Glomerular visceral epithelial cell (primary cell): ENCODE measurements at regions not wholly inside any gene's neighbourhood (a gene's known extent, or its start where the extent isn't known, plus 50 kb on each side); places are given as distances from the start of the nearest gene placed in this dataset.

Experiments used
- DNase-seq: peaks from one replicate; pipeline ENCODE4 v3.0.0-alpha.2; 2016; ENCODE audit errors: extremely low spot score

GRCh38 chr14:85461432-85462133, 68.4 kb upstream of the FLRT2 start:
- no peak for DNase-seq

GRCh38 chr14:85463512-85463911, 66.4 kb upstream of the FLRT2 start:
- DNase-seq: no peak

- DNase-seq: no peak
Observed at GRCh38 chr14:85464135-85464895, 65.6 kb upstream of the FLRT2 start.

GRCh38 chr14:85466678-85467077, 63.3 kb upstream of the FLRT2 start:
- DNase-seq: no peak

- DNase-seq: no peak
Observed at GRCh38 chr14:85468816-85469215, 61.1 kb upstream of the FLRT2 start.

DNA sequence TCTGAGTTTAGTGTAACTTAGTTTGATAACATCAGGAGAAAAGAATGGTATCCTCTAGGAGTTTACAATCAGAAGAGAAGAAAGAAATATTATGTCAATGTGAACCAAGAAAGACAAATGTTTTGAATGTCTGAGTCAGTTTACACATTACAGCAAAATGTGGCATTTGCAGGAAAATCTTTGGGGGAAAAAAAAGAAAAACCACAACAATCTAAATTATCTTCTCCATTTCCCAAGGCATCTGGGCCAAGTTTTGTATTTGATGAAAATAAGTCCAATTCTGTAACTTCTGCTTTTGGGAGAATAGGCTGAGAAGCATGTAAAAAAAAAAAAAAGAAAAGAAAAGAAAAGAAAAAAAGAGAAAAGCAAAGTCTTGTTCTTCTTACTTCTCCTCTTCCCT, 58.8 kb upstream of the FLRT2 start:
- no peak for DNase-seq

- DNase-seq: peak; percentile 67
Observed at GRCh38 chr14:85471744-85472143, 58.2 kb upstream of the FLRT2 start.

GRCh38 chr14:85474431-85474830, 55.5 kb upstream of the FLRT2 start:
- DNase-seq: no peak

DNA sequence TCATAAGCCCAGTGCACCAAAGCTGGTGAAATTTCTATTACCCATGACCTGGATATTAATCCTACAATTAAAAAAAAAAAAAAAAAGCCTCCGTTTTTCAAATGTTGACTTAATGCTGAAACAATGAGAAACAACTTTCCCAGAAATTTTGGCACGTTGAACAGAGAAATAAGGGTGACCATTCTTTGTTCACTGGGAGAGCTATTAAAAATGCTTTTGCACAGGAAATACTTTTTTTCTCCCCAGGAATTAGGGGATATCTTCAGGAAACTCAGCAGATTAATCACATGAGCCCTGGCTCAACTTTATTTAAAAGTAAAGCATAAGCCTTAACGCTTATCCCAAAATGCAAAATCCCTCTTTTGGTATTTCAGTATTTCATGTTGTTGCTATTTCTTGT, 54.8 kb upstream of the FLRT2 start:
- no peak for DNase-seq

GRCh38 chr14:85479306-85479705, 50.6 kb upstream of the FLRT2 start:
- no peak for DNase-seq

DNA sequence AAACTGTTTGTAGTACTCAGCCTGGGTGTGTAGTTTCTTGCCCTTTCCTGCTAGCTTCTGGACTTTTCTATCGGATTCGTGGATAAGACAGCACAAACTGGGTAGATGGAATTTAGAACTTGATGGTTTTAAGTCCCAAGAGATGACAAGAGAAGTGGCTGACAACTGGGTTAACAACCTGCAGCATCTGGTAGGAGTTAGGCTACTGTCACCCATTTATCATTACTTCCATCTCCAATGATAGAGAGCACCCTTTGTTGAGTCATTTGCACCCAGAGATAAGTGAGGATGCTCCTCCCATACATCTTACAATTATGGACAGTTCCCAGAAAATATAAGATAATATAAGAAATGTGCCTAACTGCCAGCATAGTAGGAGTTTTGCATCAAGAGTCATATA, 50.2 kb upstream of the FLRT2 start:
- no peak for DNase-seq
